Activated CD4-positive, alpha-beta T cell treated with anti-CD3 and anti-CD28 coated beads, Interleukin-2, Interleukin-4, amounts not matched to agents 100 ng/mL and 50 ng/mL, durations not matched to agents 16 hours and 8 hours (primary cell): ENCODE measurements at regions not wholly inside any gene's neighbourhood (a gene's known extent, or its start where the extent isn't known, plus 50 kb on each side); places are given as distances from the start of the nearest gene placed in this dataset.
"Not testable (repeated sequence)": the region's sequence is repeated elsewhere in the genome, so short reads cannot be mapped to it uniquely, and the experiment has no call there.

Experiments
- DNase-seq: peaks from one replicate; pipeline ENCODE4 v3.0.0-alpha.2; 2020; ENCODE audit warnings: low spot score

DNA sequence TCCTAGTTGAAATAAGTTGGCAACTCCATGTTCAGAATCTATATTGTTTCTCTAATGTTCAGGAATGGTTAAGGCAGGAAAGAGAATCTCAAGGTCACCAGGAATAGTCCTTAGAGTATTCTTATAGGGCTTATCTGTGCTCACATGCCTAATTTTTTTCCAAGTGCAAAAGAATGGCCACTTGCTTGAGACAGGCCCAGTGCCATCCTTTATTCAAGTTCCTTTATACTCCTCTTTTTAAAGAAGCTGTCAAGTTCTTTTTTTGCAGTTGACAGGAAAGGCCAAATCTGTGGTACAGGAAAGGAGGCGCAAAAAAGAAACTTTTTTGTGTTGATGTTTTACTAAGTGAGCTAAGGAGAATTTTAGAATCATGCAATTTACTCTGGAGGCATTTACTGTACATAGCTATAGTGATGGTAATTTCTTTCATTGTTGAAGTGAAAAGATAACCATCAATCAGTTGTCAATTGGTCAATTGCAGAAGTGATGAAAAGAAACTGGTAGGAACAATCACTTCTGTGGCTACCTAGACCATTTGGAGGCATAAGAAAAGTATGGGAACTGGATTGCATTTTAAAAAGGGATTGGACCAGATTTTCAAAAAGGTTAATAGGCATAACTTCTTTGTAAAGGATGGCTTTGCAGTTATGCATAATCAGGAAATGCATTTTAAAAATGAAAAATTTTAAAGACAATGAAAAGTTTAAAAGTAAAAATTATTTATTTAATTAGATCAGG lies 102.5 kb upstream of the SOX2 start:
- no peak for DNase-seq

DNA sequence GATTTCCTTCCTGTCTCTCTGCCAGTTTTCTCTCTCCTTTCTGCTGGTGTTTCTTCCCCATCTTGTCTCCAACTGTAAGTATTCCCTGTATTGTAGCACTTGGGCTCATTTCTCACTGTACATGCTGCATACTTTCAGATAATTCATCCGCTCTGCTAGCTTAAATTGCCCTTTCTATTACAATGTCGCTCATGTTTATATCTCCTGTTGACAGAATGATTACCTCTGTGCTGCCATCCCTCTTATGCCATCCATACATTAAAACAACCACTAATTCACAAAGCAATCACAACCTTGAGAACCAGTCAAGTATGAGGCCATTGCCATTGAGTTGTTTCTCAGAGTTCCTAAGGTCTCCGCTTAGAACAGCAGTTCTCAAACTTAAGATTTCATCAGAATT lies 107.5 kb upstream of the SOX2 start:
- no peak for DNase-seq

DNA sequence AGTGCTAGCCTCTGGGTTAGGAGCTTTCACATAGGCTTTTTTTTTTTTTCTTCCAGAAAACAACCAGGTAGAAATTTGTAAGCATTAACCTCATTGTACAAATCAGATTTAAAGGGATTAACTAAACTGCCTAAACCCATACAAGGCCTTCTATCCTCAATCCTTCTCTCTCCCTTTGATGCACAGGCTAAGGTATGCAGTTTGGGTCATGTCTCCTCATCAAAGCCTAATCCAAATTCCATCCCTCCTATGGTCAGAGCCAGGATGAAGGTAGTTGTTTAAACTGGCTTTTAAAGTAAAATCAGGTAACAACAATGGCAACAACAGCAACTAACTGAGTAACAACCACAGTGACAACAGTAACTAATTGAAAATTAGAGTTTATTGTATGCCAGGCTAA lies 115.6 kb upstream of the SOX2 start:
- DNase-seq: no peak

DNA sequence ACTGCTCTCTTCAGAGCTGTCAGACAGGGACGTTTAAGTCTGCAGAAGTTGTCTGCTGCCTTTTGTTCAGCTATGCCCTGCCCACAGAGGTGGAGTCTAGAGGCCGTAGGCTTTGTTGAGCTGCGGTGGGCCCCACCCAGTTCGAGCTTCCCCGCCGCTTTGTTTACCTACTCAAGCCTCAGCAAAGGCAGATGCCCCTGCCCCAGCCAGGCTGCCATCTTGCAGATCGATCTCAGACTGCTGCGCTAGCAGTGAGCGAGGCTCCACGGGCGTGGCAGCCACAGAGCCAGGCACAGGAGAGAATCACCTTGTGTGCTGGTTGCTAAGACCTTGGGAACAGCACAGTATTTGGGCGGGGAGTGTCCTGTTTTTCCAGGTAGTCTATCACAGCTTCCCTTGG lies 120.8 kb upstream of the SOX2 start:
- not testable (repeated sequence) for DNase-seq

DNA sequence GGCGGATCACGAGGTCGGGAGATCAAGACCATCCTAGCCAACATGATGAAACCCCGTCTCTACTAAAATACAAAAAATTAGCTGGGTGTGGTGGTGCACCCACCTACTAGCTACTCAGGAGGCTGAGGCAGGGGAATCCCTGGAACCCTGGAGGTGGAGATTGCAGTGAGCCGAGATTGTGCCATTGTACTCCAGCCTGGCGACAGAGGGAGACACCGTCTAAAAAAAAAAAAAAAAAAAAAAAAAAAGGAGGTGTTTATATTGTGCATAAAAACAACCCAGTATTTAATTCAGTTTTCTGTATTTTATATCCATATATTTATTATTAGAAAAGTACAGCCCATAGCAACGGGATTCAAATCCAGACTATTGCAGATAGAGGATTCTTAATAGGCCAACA lies 129.1 kb upstream of the SOX2 start:
- no peak for DNase-seq

DNA sequence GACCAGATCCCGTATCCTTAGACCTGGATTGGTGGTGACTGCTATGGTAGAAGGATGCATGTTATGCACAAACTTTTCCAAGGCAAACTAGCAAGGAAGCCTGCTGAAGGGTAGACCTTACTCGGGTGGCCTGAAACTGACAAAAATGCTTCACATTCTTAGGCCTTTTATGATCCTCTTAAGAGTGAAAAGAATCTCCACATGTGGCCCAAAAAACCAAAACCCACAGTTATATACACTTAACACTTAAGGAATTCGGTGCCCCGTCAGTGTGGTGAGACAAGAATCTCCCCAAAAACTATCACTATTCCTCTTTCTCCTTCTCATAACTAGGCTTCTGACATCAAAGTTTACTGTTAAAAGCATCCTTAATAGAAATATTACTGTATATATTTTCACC lies 130.1 kb upstream of the SOX2 start:
- no peak for DNase-seq

DNA sequence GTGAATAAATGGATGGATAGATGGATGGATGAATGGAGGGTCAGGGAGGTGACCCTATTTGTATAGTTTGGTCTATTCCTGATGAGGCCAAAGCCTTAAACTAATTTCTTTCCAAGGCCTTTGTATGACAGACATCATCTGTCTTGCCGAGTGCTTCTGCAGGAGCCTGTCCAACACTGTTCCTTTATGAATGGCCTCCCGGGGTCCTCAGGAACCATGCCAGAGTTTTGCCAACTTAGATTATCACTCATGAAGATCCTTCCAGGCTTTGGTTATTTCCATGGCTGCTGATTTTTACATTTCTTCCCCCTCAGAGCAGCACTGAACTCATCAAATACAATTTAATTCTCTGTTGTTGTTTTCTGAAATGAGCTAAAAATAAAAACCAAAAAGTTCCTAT lies 133.0 kb upstream of the SOX2 start:
- no peak for DNase-seq

DNA sequence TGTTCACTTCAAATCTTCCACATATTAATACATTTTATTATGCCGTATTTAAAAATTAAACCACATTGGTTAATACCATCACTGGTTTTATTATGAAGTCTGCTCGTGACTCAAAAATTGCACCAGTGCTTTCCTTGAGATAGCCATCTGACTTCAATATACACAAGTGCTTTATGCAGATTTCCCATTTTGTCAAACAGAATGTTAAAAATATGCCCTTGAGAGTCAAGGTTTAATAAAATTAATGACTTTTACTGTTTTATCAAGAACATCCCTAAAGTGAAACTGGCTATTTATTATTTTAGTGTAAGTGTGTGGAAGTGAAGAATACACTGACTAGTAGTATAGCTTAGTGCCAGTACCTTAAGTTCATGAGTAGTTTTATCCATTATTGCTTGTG lies 139.3 kb upstream of the SOX2 start:
- no peak for DNase-seq

DNA sequence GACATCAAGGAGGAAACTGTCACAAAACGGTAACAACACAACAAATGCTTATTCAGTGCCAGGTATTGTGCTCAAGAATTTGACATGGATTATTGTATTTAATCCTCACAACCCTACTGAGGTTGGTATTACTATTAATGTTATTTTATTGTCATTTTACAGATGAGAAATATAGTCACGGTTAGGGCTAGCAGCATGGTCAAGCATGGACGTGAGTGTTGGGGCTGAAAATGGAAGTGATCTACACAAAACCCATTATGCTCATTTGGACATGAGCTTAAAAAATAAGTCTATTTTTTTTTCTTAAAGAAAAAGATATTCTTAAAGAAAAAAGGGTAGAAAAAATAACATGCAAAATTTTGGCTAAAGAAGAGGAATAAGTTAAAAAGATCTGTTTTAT lies 141.3 kb upstream of the SOX2 start:
- no peak for DNase-seq

DNA sequence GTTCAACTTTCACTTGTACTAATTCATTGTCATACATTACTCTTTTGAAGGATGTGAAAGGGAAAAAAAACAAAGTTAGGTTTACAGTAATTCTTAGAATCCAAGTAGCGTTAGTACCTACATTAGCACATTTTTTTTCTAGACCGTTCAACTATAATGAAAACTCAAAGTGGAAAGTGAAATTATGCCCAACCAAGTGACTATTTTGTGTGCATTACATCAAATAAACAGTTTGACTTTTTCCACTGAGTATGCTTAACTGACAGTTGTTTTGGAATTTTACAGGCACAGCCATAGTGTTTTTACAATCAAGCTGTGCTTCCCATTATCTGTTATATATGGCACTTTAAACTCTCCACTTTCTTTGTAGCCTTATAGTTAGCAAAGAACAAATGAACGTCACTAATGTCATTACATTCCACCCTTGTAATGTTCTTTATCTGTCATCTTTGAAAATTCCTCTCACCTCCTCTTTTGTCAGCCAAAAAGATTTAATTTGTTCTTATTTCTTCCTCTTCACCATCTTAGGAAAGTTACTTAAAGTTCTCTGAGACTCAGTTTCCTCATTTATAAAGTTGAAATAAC lies 142.3 kb upstream of the SOX2 start:
- no peak for DNase-seq

DNA sequence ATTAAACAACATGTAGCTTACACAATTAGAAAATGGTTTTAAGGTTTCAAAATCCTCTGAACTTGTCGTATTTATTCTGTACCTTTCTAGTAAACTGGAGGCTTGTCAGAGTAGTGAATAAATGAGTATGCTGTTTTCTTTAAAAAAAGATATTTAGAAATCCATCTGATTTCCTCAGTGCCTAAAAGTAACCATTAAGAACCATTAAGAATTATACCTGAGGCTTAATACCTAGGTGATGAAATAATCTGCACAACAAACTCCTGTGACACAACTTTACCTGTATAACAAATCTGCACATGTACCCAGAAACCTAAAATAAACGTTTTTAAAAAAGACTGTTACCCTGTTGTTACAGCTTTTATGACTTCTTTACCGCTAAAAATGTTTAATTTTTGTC lies 143.0 kb upstream of the SOX2 start:
- no peak for DNase-seq

DNA sequence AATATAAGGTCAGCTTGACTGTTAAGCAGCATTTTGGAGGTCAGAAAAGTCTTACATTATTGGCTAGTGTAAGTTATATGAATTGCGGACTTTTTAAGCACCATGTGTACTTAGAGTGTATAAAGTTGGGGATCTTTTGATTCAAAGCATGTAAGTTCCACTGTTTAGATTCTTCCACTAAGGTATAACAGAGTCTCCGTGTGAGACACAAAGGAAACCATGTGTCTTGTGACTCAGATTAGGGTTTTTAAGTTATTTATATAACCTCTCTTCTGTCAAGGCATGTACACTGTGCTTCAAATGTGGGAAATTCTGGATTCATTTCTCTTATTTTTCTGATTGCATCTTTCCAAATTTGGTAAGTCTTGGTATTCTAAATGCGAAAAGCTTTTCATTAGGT lies 143.5 kb upstream of the SOX2 start:
- no peak for DNase-seq

DNA sequence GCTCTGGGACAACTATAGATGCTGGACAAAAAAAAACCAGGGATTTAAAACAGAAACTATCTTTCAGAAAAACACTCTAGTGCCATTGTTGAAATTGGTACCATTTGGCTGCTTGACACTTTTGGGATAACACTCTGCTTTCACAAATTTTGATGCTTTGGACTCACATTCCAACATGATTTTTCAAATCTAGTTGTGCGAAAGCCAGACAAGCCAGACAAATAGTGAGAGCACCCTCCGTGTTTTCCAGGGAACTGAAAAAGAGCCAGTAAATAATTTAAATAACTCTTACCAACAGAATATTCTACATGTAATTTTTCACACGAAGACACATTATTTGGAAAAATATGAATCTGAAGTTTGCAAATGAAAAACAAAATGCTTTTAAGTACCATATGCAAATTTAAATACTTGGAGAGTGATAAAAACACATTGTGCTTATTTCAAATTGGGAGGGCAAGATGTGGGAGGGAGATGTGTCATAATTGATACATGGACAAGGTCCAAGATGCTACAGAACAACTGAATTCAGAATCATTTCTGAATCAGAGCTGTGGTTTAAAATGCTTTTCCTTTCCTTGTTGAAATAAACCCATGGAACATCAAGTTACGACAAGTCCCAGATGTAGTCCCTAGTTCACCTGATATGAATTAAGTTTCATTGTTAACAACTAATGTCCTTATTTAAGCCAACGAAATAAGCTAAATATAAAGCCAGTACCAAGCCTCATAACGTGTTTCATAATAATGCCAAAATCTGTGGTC lies 144.2 kb upstream of the SOX2 start:
- DNase-seq: no peak

DNA sequence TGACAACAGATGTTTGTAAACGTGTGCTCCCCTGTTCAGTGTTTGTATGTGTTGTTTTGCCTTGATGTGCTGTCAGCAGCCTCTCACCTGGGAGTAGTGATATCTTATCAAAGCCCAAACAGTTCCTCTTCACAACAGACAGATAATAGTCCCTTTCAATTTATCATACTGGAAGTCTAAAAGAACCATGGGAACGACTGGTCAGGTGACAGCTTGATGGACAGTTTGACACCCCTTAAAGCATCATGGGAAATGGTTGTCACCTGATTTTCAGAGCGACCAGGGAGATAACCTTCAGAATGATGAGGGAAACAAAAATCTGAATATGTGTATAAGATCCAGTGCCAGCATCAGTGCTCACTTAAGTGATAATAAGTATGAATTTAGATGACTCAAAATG lies 146.3 kb upstream of the SOX2 start:
- no peak for DNase-seq

DNA sequence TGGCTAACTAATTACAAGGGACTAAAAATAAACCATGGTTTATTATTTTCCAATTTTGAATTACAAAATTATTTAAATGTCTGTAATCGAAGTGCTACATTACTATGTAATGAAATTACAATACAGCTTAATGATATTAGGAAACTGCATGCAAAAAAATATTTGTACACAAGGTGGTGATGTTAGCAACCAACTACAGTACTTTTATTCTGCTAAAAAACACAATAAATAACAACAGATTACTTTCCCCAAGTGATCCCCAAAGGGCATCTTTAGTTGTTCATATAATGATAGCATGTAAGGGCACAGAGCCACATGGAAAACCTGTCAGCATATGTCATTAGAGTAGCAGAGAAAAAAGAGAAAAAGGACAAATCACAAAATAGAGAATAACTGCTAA lies 147.5 kb upstream of the SOX2 start:
- no peak for DNase-seq

DNA sequence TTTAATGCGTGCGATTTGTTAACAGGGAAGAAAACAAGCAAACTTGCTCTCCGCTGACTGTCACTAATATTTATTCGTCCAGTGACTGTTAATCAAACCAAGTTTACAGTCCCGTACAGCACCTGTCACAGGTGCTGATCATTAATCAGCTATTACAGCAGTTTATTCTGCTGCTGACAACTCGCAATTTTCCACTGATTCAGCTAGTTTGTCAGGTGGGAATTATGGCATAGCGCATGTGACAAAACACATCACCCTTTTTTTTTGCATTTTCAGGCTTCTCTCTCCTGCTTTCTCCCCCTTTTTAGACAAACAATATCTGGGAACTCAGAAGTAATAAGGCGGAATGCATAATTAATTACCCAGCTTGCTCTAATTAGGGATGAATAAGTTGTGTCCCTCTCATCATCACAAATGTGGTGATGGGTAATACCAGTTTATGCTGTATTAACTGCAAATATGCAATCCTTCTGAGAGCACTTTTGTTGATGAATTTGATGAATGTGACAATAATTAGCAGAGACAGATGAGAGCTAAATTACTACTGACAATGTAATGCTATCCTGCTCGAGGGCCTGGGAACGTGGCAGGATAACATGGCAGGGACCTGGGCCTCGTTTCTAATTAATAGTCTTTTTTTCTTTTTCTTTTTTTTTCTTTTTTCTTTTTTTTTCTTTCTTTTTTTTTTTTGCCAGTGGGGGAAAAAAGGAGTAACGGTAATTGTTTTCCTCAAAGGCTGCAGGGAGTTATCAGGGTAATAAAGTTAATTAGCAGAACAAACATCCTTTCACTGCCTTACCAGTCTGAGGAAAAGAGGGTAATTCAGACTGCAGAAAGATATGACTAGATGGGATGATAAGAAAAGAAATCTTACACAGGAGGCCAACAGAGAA lies 150.3 kb upstream of the SOX2 start:
- DNase-seq: no peak

DNA sequence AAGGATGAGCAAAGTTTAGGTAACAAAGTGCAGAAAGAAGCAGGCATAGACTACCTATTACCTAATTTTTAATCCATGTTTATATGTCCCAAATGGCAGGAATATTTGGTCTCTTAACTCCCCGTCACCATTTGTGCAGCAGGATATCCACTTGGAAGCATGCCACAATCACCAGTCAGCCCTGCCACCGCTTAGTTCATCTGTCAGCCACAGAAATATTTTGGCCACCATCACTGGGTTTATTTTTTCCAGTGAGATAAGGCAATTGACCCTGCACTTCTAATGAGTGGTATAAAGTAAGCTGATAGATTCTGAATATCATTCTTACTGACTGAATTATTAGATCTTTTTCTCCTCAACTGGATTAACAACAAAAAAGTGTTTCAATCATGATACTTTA lies 152.9 kb upstream of the SOX2 start:
- DNase-seq: no peak

DNA sequence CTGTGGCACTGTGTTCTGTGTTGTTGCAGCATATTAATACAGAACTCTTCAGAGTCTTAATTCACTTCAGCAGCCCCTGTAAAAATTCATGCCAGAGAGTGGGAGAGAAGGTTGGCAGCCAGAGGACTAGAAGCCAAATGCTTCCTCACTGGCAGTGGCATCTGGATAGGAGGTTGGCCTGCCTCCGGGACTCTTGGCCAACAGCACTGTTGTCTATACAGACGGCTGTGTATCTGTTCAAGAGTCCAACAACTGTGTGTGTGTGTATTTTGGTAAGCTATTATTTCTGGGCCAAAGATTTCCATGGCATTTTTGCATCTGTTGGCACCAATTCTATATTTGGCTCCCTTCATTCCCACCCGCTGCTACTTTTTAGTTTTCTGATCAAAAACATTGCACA lies 156.0 kb upstream of the SOX2 start:
- no peak for DNase-seq

DNA sequence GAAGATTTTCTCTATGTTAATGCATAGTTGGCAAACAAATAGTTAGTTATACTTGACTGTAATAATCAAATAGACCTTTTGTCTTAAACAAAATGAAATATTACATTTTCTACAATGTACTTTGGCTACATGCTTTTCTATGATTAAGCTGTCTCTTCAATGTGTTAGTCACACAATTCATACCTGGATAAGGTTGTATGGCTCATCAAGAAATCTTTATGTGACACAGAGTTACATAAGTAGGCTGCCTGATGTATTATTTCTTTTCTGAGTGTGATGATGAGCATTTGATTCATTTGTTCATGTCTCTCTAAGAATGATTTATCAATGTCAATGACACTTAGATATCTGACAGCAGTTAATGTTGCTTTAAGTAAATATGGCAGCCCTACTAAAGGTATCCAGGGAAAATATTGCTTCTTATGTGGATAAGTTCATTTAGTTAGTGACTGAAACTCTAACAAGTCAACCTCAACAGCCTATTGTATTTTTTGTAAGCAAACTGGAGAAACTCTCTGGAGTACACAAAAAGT lies 157.4 kb upstream of the SOX2 start:
- no peak for DNase-seq

DNA sequence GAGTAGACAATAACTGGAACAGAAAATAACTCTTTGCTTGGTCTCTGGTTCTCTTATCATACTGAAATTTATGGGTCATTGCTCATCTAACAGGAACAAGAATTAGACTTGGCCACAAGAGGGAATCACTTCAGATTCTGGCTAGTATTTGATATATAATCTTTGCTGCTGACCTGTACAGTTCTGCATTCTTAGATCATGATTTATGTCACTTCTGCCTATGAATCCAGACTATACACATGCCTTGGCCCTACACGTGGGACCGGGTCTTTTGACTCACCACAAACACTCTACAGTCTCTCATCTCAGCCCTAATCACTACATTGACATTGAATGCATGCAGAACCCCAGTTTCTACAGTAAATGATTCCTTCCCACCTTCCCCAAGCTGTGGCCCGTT lies 162.5 kb upstream of the SOX2 start:
- DNase-seq: no peak

DNA sequence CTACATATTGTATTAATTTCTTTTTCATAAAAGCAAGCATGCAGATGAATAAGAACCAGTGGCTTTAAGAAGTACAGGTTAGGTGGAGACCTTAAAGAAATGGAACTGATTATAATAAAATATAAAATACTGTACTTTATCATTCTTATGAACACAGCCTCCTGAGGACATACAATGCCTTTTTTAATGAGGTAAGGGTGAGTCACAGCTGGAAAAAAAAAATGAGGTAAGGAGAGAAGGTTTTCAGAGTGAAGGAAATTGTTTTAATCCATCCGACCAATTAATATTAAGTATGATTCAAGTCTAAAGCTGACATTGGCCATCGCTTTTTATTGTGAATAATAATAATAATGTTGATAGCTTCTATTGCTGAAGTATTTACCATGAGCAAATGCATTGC lies 170.3 kb upstream of the SOX2 start:
- DNase-seq: no peak

DNA sequence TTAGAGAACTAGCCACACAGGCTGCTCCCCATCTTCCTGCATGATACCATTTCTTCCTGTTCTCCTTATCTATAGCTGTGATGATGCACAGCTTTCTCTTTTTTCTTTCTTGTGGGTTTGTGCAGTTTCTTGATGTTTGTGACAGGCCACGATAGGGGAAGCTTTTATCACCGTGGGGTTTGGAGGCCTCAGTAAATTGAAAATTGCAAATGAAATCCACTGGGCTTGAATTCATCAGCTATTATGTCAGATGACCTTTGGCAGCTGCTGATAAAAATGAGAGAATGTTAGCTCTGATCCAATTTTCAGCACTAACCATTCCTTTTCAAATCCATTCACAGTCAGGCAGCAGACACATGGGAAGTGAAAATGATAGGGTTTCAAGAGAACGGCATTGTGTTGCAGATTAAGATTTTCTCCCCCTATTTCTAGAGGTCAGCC lies 176.9 kb upstream of the SOX2 start:
- DNase-seq: no peak
